ENCODE measurements at regions not wholly inside any gene's neighbourhood (a gene's known extent, or its start where the extent isn't known, plus 50 kb on each side); places are given as distances from the start of the nearest gene placed in this dataset.

- H3K27me3 ChIP-seq: no peaks in the 10 kb centered on the region
- H4K20me1 ChIP-seq (ENCODE audit: insufficient read depth, poor library complexity, severe bottlenecking): no peaks in the 10 kb centered on the region
- no peak overlapping the region for H3K27ac ChIP-seq
- WGBS (ENCODE audit: low lambda C conversion rate, missing lambda C conversion rate): 88% methylated on average over 1 of the region's 1 CpG
- no peak for TF ChIP-seq CTCF (IDR thresholded peaks at IDR 0.05; ENCODE audit: poor library complexity)
- H3K9me3 ChIP-seq (ENCODE audit: low read depth): no peaks in the 10 kb centered on the region
- no peaks in the 10 kb centered on the region for H3K4me1 ChIP-seq (ENCODE audit: insufficient read depth)
- no peak for DNase-seq (ENCODE audit: low spot score)
- no peaks in the 10 kb centered on the region for H3K79me2 ChIP-seq
- H2AFZ ChIP-seq: no peak overlapping the region
- no peak overlapping the region for H3K4me2 ChIP-seq
- no peaks in the 10 kb centered on the region for H3K9me2 ChIP-seq (replicated peaks; ENCODE audit: insufficient read depth)
- H3K4me3 ChIP-seq: no peak overlapping the region
- no peaks in the 10 kb centered on the region for H3K36me3 ChIP-seq (replicated peaks; ENCODE audit: insufficient read depth, low read depth)
Measured at GRCh38 chr2:126224776-126225175, 431.2 kb upstream of the GYPC start.

DNA sequence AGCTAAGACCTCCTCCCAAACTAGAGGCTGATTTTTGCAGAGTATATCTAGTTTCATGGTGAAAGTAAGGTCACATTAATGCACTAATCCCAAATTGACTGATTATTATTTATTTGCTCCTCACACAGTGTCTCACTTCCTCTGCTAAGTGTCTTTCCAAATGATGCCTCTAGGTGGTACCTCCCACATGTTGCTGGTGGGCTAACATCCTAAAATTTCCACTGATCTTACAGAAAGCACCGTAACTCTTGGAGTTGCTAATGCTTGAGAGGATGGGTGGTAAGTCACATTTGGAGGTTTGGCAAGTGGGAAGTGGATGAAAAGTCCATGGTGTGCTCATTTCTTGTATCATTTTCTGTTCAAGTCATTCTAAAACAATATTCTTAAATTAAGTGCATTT lies 428.7 kb upstream of the GYPC start:
- no peaks in the 10 kb centered on the region for H3K79me2 ChIP-seq
- H3K36me3 ChIP-seq (replicated peaks; ENCODE audit: insufficient read depth, low read depth): no peaks in the 10 kb centered on the region
- no peak overlapping the region for H3K4me2 ChIP-seq
- no peak overlapping the region for H3K4me3 ChIP-seq
- TF ChIP-seq EZH2phosphoT487 (IDR thresholded peaks at IDR 0.05; ENCODE audit: low read depth, severe bottlenecking, unreplicated experiment) (no peak), EZH2 (IDR thresholded peaks at IDR 0.05; ENCODE audit: borderline replicate concordance) (no peak), CTCF (IDR thresholded peaks at IDR 0.05; ENCODE audit: poor library complexity) (no peak)
- DNase-seq (ENCODE audit: low spot score): no peak
- no peak overlapping the region for H3K27ac ChIP-seq
- H3K4me1 ChIP-seq (ENCODE audit: insufficient read depth): no peaks in the 10 kb centered on the region
- no peak overlapping the region for H2AFZ ChIP-seq
- H3K27me3 ChIP-seq: no peaks in the 10 kb centered on the region
- no peaks in the 10 kb centered on the region for H3K9me3 ChIP-seq (ENCODE audit: low read depth)
- H3K9me2 ChIP-seq (replicated peaks; ENCODE audit: insufficient read depth): no peaks in the 10 kb centered on the region
- no peaks in the 10 kb centered on the region for H4K20me1 ChIP-seq (ENCODE audit: insufficient read depth, poor library complexity, severe bottlenecking)
- 79% methylated on average over 1 of the region's 1 CpG for WGBS (ENCODE audit: low lambda C conversion rate, missing lambda C conversion rate)

DNA sequence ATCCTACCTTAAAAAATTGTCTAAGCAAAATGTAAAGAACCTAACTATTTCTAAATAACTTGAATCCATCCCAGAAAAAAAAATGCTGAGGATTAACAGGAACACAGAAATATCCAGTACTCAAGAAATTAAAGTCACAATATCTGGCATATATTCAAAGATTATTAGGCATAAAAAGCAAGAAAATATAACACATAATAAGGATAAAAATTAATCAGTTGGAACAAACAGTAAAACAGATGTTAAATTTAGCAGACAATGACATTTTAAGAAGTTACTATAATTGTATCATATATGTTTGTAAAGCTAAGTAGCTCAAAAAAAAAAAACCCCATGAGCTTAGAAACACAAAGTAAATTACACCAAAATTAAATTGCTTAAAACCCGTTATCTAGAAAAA lies 427.4 kb upstream of the GYPC start:
- H3K9me3 ChIP-seq (ENCODE audit: low read depth): no peaks in the 10 kb centered on the region
- no peak for DNase-seq (ENCODE audit: low spot score)
- no peaks in the 10 kb centered on the region for H3K27me3 ChIP-seq
- no peak overlapping the region for H3K27ac ChIP-seq
- WGBS (ENCODE audit: low lambda C conversion rate, missing lambda C conversion rate): 89% methylated on average over 1 of the region's 1 CpG
- H3K79me2 ChIP-seq: no peaks in the 10 kb centered on the region
- TF ChIP-seq EZH2phosphoT487 (IDR thresholded peaks at IDR 0.05; ENCODE audit: low read depth, severe bottlenecking, unreplicated experiment): no peak
- no peak for TF ChIP-seq EZH2 (IDR thresholded peaks at IDR 0.05; ENCODE audit: borderline replicate concordance)
- TF ChIP-seq CTCF (IDR thresholded peaks at IDR 0.05; ENCODE audit: poor library complexity): no peak
- H3K4me2 ChIP-seq: no peak overlapping the region
- H3K4me1 ChIP-seq (ENCODE audit: insufficient read depth): no peaks in the 10 kb centered on the region
- no peaks in the 10 kb centered on the region for H3K9me2 ChIP-seq (replicated peaks; ENCODE audit: insufficient read depth)
- no peaks in the 10 kb centered on the region for H4K20me1 ChIP-seq (ENCODE audit: insufficient read depth, poor library complexity, severe bottlenecking)
- no peaks in the 10 kb centered on the region for H3K36me3 ChIP-seq (replicated peaks; ENCODE audit: insufficient read depth, low read depth)
- no peak overlapping the region for H3K4me3 ChIP-seq
- H2AFZ ChIP-seq: no peak overlapping the region

- Histone ChIP-seq H2AFZ (no peak overlapping the region), H3K9me2 (replicated peaks; ENCODE audit: insufficient read depth) (no peaks in the 10 kb centered on the region), H3K27ac (no peak overlapping the region), H3K9me3 (ENCODE audit: low read depth) (no peaks in the 10 kb centered on the region), H3K79me2 (no peaks in the 10 kb centered on the region), H3K4me2 (no peak overlapping the region), H3K27me3 (peaks cover 3% of the 10 kb centered on the region), H3K4me3 (no peak overlapping the region), H3K4me1 (ENCODE audit: insufficient read depth) (no peaks in the 10 kb centered on the region), H4K20me1 (ENCODE audit: insufficient read depth, poor library complexity, severe bottlenecking) (no peaks in the 10 kb centered on the region), H3K36me3 (replicated peaks; ENCODE audit: insufficient read depth, low read depth) (no peaks in the 10 kb centered on the region)
- 88% methylated on average over 5 of the region's 5 CpGs for WGBS (ENCODE audit: low lambda C conversion rate, missing lambda C conversion rate)
- no peak for DNase-seq (ENCODE audit: low spot score)
- TF ChIP-seq EZH2 (IDR thresholded peaks at IDR 0.05; ENCODE audit: borderline replicate concordance) (no peak), EZH2phosphoT487 (IDR thresholded peaks at IDR 0.05; ENCODE audit: low read depth, severe bottlenecking, unreplicated experiment) (no peak), CTCF (IDR thresholded peaks at IDR 0.05; ENCODE audit: poor library complexity) (no peak)
Measured at GRCh38 chr2:126238251-126238650, 417.7 kb upstream of the GYPC start.
